SU-DHL-6 (cell line): ENCODE measurements at regions not wholly inside any gene's neighbourhood (a gene's known extent, or its start where the extent isn't known, plus 50 kb on each side); places are given as distances from the start of the nearest gene placed in this dataset.

ENCODE experiments used
- H2AFZ ChIP-seq: fragments of 200-600 bp; sonication (generic); 2 replicates; pipeline ENCODE4 v1.6.1; 2014; ENCODE audit warnings: low read depth, mild to moderate bottlenecking, moderate library complexity, mixed read lengths, antibody characterized with exemption, low read length; ENCODE audit not compliant: severe bottlenecking
- H3F3A ChIP-seq: fragments of 200-600 bp; shearing (Covaris generic); 2 replicates; pipeline ENCODE4 v1.6.0; 2016; ENCODE audit warnings: antibody characterized with exemption, mild to moderate bottlenecking; ENCODE audit not compliant: insufficient read depth
- H3K27ac ChIP-seq: fragments of 200-600 bp; sonication (generic); 2 replicates; pipeline ENCODE4 v1.5.1; 2016; ENCODE audit warnings: low read depth, mild to moderate bottlenecking, low read length, moderate library complexity, mixed read lengths
- H3K27me3 ChIP-seq: fragments of 200-600 bp; sonication (generic), shearing (Covaris generic); 2 replicates; pipeline ENCODE4 v1.6.0; 2014; ENCODE audit warnings: mild to moderate bottlenecking, low read length
- H3K36me3 ChIP-seq: fragments of 200-600 bp; sonication (generic); 2 replicates; pipeline ENCODE4 v1.6.1; 2014; ENCODE audit warnings: mild to moderate bottlenecking, low read length, mixed read lengths
- H3K4me2 ChIP-seq: fragments of 300-600, 200-600 bp; shearing (Covaris generic), sonication (generic); 2 replicates; pipeline ENCODE4 v1.6.0; 2014; ENCODE audit warnings: low read length, low read depth, mild to moderate bottlenecking; ENCODE audit not compliant: poor library complexity, severe bottlenecking
- H3K4me3 ChIP-seq: fragments of 200-600 bp; sonication (generic); 2 replicates; pipeline ENCODE4 v1.5.1; 2014; ENCODE audit warnings: antibody characterized with exemption, low read length, mild to moderate bottlenecking, mixed read lengths; ENCODE audit not compliant: insufficient read depth, poor library complexity, severe bottlenecking
- H3K79me2 ChIP-seq: fragments of 200-600 bp; sonication (generic); 2 replicates; pipeline ENCODE4 v1.6.1; 2014; ENCODE audit warnings: mild to moderate bottlenecking, low read length, moderate library complexity; ENCODE audit not compliant: insufficient read depth
- H3K9ac ChIP-seq: fragments of 200-600 bp; sonication (generic); 2 replicates; pipeline ENCODE4 v1.7.0; 2014; ENCODE audit warnings: mild to moderate bottlenecking, low read length
- H3K9me2 ChIP-seq: fragments of 200-600 bp; sonication (generic); replicated peaks from 2 replicates; pipeline ENCODE4 v1.6.1; 2014; ENCODE audit warnings: low read length; ENCODE audit not compliant: insufficient read depth
- H3K9me3 ChIP-seq: fragments of 200-600 bp; sonication (generic); 2 replicates; pipeline ENCODE4 v1.6.1; 2014; ENCODE audit warnings: low read length, mixed read lengths; ENCODE audit not compliant: insufficient read depth
- H4K20me1 ChIP-seq: fragments of 200-600 bp; sonication (generic); 2 replicates; pipeline ENCODE4 v1.6.1; 2014; ENCODE audit warnings: low read depth, mild to moderate bottlenecking, antibody characterized with exemption, low read length, moderate library complexity, mixed read lengths
- EZH2phosphoT487 ChIP-seq: fragments of 200-600 bp; sonication (generic), shearing (Covaris generic); conservative IDR thresholded peaks from 2 replicates; pipeline ENCODE4 v1.6.1; 2018; ENCODE audit warnings: mild to moderate bottlenecking, antibody characterized with exemption, low read length, moderate library complexity, mixed read lengths
- TF ChIP-seq, protein P1 (sequence below): fragments of 200-600 bp; sonication (generic); IDR thresholded peaks from one replicate; pipeline ENCODE4 v1.5.1; 2017; ENCODE audit warnings: antibody characterized with exemption, mild to moderate bottlenecking, low read length, moderate library complexity; ENCODE audit not compliant: insufficient read depth, poor library complexity, severe bottlenecking

DNA sequence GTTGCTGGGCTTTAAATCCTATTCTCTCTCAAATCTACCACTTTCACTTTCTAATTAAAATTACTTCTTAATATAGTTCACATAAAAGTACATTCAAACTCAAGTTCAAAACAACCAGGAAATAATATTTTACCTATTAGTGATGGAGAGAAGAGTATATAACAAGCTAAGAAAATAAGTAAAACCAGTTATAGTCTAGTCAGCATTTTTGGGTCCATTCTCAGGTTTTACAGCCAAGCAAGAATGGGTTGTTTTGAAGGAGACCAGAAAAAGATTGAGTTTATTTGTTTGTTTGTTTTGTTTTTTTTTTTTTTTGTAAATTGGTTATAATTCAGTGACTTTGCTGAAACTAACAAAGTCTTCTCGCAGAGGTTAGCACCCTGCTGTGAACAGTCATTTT lies 106.3 kb upstream of the PTPRZ1 start:
- Histone ChIP-seq H3K9me2 (no peaks in the 10 kb centered on the region), H3K79me2 (no peaks in the 10 kb centered on the region), H3K4me3 (no peak overlapping the region), H3K4me2 (no peak overlapping the region), H3K36me3 (no peaks in the 10 kb centered on the region), H3K27me3 (no peaks in the 10 kb centered on the region), H2AFZ (no peak overlapping the region), H4K20me1 (no peaks in the 10 kb centered on the region), H3F3A (no peaks in the 10 kb centered on the region), H3K27ac (no peak overlapping the region), H3K9ac (no peak overlapping the region), H3K9me3 (no peaks in the 10 kb centered on the region)
- TF ChIP-seq, protein P1, sequence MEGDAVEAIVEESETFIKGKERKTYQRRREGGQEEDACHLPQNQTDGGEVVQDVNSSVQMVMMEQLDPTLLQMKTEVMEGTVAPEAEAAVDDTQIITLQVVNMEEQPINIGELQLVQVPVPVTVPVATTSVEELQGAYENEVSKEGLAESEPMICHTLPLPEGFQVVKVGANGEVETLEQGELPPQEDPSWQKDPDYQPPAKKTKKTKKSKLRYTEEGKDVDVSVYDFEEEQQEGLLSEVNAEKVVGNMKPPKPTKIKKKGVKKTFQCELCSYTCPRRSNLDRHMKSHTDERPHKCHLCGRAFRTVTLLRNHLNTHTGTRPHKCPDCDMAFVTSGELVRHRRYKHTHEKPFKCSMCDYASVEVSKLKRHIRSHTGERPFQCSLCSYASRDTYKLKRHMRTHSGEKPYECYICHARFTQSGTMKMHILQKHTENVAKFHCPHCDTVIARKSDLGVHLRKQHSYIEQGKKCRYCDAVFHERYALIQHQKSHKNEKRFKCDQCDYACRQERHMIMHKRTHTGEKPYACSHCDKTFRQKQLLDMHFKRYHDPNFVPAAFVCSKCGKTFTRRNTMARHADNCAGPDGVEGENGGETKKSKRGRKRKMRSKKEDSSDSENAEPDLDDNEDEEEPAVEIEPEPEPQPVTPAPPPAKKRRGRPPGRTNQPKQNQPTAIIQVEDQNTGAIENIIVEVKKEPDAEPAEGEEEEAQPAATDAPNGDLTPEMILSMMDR: no peak
- no peak for TF ChIP-seq EZH2phosphoT487

DNA sequence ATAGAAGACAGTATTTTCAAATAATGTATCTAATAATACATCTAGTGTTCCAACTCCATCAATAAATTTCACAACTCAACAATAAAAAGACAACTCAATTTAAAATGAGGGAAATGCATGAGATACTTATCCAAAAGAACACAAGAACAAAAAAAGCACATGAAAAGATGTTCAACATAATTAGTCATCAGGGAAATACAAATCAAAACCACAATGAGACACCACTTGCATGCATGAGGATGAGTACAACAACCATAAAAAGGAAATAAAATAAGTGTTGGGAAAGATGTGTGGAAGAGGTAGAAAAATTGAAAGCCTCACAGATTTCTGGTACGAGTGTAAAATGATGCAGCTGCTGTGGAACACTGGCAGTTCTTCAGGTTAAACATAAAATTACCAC lies 111.6 kb upstream of the PTPRZ1 start:
- H3K27me3 ChIP-seq: no peaks in the 10 kb centered on the region
- H3K9me2 ChIP-seq: no peaks in the 10 kb centered on the region
- H3K79me2 ChIP-seq: no peaks in the 10 kb centered on the region
- H3K36me3 ChIP-seq: no peaks in the 10 kb centered on the region
- TF ChIP-seq, protein P1: no peak
- no peak for TF ChIP-seq EZH2phosphoT487
- H3K4me3 ChIP-seq: no peak overlapping the region
- no peaks in the 10 kb centered on the region for H3F3A ChIP-seq
- H3K27ac ChIP-seq: no peak overlapping the region
- no peak overlapping the region for H3K4me2 ChIP-seq
- H3K9ac ChIP-seq: no peak overlapping the region
- H3K9me3 ChIP-seq: no peaks in the 10 kb centered on the region
- no peak overlapping the region for H2AFZ ChIP-seq
- no peaks in the 10 kb centered on the region for H4K20me1 ChIP-seq

DNA sequence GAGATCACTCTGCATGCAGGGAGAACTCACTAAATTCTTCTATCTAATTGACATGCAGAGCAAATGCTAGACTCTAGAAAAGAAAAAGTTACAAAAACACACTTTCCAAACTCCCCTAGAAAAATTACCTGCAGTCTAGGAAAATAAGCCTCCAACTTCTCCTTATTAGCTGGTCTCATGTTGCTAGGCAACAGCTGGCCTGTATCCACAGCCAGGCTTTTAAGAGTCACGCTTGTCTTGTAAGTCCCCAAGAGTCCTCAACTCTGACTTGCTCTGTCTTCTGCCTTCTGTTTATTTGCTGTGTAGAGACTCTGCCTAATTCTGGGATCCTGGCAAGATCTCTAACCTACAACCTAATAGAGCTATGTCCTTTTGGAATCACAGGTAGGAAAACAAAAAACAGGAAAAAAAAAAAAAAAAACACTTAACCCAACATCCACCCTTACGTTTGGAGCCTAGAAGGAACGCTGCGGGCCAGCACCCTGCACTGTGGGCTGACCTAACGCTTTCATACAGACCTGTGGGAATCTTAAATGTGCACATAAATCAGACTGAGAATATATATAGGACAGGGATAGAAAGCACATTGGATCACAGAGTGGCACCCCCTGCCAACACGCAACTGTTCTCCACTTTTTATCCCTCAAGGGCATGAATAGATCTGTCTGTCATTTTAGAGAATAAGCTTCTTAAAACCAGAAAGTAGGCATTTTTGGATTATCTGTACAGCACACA lies 117.0 kb upstream of the PTPRZ1 start:
- H3K36me3 ChIP-seq: no peaks in the 10 kb centered on the region
- no peaks in the 10 kb centered on the region for H3K9me2 ChIP-seq
- TF ChIP-seq EZH2phosphoT487: no peak
- TF ChIP-seq, protein P1: no peak
- H2AFZ ChIP-seq: no peak overlapping the region
- H3K4me2 ChIP-seq: no peak overlapping the region
- no peaks in the 10 kb centered on the region for H3K9me3 ChIP-seq
- no peaks in the 10 kb centered on the region for H4K20me1 ChIP-seq
- no peak overlapping the region for H3K4me3 ChIP-seq
- no peaks in the 10 kb centered on the region for H3F3A ChIP-seq
- H3K27ac ChIP-seq: no peak overlapping the region
- H3K9ac ChIP-seq: no peak overlapping the region
- H3K79me2 ChIP-seq: no peaks in the 10 kb centered on the region
- no peaks in the 10 kb centered on the region for H3K27me3 ChIP-seq
